RWPE2 (cell line): ENCODE measurements at regions not wholly inside any gene's neighbourhood (a gene's known extent, or its start where the extent isn't known, plus 50 kb on each side); places are given as distances from the start of the nearest gene placed in this dataset.

ENCODE experiments used
- ATAC-seq: fragments of 200-7000 bp; cut with Tn5 transposase; 3 replicates; pipeline ENCODE4 v1.9.1; 2021; ENCODE audit warnings: low read depth
- DNase-seq: peaks from one replicate; pipeline ENCODE4 v3.0.0-alpha.2; 2020; ENCODE audit warnings: low spot score
- H3K27ac ChIP-seq: fragments of 450-650 bp; 2 replicates; pipeline ENCODE4 v1.5.1; 2017; ENCODE audit warnings: mild to moderate bottlenecking; ENCODE audit not compliant: poor library complexity, severe bottlenecking
- H3K27me3 ChIP-seq: fragments of 250-450 bp; sonication (Bioruptor Pico); 2 replicates; pipeline ENCODE4 v1.5.1; 2021; ENCODE audit warnings: mild to moderate bottlenecking, moderate library complexity; ENCODE audit not compliant: insufficient read depth, poor library complexity, severe bottlenecking
- H3K36me3 ChIP-seq: fragments of 250-450 bp; sonication (Bioruptor Pico); 2 replicates; pipeline ENCODE4 v1.5.1; 2020; ENCODE audit warnings: low read depth, mild to moderate bottlenecking, moderate library complexity
- H3K4me1 ChIP-seq: fragments of 250-450 bp; sonication (Bioruptor Pico); 2 replicates; pipeline ENCODE4 v1.5.1; 2021; ENCODE audit warnings: mild to moderate bottlenecking, moderate library complexity; ENCODE audit not compliant: insufficient read depth, poor library complexity, severe bottlenecking
- H3K4me3 ChIP-seq: fragments of 250-450 bp; sonication (Bioruptor Pico); 2 replicates; pipeline ENCODE4 v1.5.1; 2021; ENCODE audit warnings: mild to moderate bottlenecking, moderate library complexity; ENCODE audit not compliant: severe bottlenecking
- H3K9me3 ChIP-seq: fragments of 250-450 bp; sonication (Bioruptor Pico); 2 replicates; pipeline ENCODE4 v1.5.1; 2021; ENCODE audit warnings: mild to moderate bottlenecking, moderate library complexity; ENCODE audit not compliant: severe bottlenecking
- CTCF ChIP-seq: fragments of 450-650 bp; IDR thresholded peaks from one replicate; pipeline ENCODE4 v1.5.1; 2017; ENCODE audit warnings: mild to moderate bottlenecking, moderate library complexity; ENCODE audit not compliant: poor library complexity, severe bottlenecking

- Histone ChIP-seq H3K27ac (no peak overlapping the region), H3K4me3 (no peak overlapping the region), H3K36me3 (no peaks in the 10 kb centered on the region), H3K27me3 (no peaks in the 10 kb centered on the region), H3K4me1 (no peaks in the 10 kb centered on the region), H3K9me3 (no peaks in the 10 kb centered on the region)
- 0 out of 3 replicates have a peak, but pooled peaks have one; percentile 19 for ATAC-seq
- DNase-seq = no peak
- no peak for TF ChIP-seq CTCF
These were observed 121.1 kb upstream of the ACP3 start for GRCh38 chr3:132196113-132196512.

- no peak for ATAC-seq
- DNase-seq = no peak
- no peak overlapping the region for H3K4me3 ChIP-seq
- H3K27me3 ChIP-seq = no peaks in the 10 kb centered on the region
- no peak overlapping the region for H3K27ac ChIP-seq
- no peaks in the 10 kb centered on the region for H3K9me3 ChIP-seq
- no peaks in the 10 kb centered on the region for H3K36me3 ChIP-seq
- no peaks in the 10 kb centered on the region for H3K4me1 ChIP-seq
- no peak for TF ChIP-seq CTCF
These were observed 118.7 kb upstream of the ACP3 start for GRCh38 chr3:132198516-132198915.

GRCh38 chr3:132199451-132199850, 117.8 kb upstream of the ACP3 start:
- H3K27me3 ChIP-seq = no peaks in the 10 kb centered on the region
- TF ChIP-seq CTCF = no peak
- no peak for DNase-seq
- H3K4me1 ChIP-seq = no peaks in the 10 kb centered on the region
- ATAC-seq = no peak
- no peaks in the 10 kb centered on the region for H3K9me3 ChIP-seq
- no peak overlapping the region for H3K27ac ChIP-seq
- no peaks in the 10 kb centered on the region for H3K36me3 ChIP-seq
- H3K4me3 ChIP-seq = no peak overlapping the region

GRCh38 chr3:132202586-132202985, 114.6 kb upstream of the ACP3 start:
- no peak for TF ChIP-seq CTCF
- H3K27ac ChIP-seq = no peak overlapping the region
- no peak for DNase-seq

GRCh38 chr3:132203889-132204596, 113.2 kb upstream of the ACP3 start:
- ATAC-seq = no peak

More at GRCh38 chr3:132202586-132202985, 114.6 kb upstream of the ACP3 start:
- no peak for ATAC-seq
- no peaks in the 10 kb centered on the region for H3K36me3 ChIP-seq
- H3K4me1 ChIP-seq = no peaks in the 10 kb centered on the region
- H3K9me3 ChIP-seq = no peaks in the 10 kb centered on the region
- H3K4me3 ChIP-seq = no peak overlapping the region
- no peaks in the 10 kb centered on the region for H3K27me3 ChIP-seq

More at GRCh38 chr3:132203889-132204596, 113.2 kb upstream of the ACP3 start:
- no peak for TF ChIP-seq CTCF
- no peaks in the 10 kb centered on the region for H3K36me3 ChIP-seq
- DNase-seq = no peak
- H3K9me3 ChIP-seq = no peaks in the 10 kb centered on the region
- no peak overlapping the region for H3K4me3 ChIP-seq
- no peak overlapping the region for H3K27ac ChIP-seq
- H3K27me3 ChIP-seq = no peaks in the 10 kb centered on the region
- H3K4me1 ChIP-seq = no peaks in the 10 kb centered on the region
